Common myeloid progenitor, CD34-positive (primary cell): ENCODE measurements at regions not wholly inside any gene's neighbourhood (a gene's known extent, or its start where the extent isn't known, plus 50 kb on each side); places are given as distances from the start of the nearest gene placed in this dataset.

ENCODE experiments used
- CTCF ChIA-PET: fragments of 350-600 bp; sonication (Branson Sonifier 250); formaldehyde crosslinking; loops from one replicate; lab custom pipeline; 2021; ENCODE audit warnings: antibody characterized with exemption; lab: Charles Lee
- POLR2A ChIA-PET: fragments of 350-600 bp; sonication (Branson Sonifier 250); formaldehyde crosslinking; loops from one replicate; lab custom pipeline; 2021; ENCODE audit warnings: antibody characterized with exemption; lab: Charles Lee
- DNase-seq, 3 donors: peaks; one replicate each; pipeline versions ENCODE4 v3.0.0 to v3.0.0-alpha.2; 2013
- H3K27ac ChIP-seq, 2 experiments: 1 replicate in 1 of 2; 2 replicates in 1 of 2; pipeline ENCODE4 v1.7.0; 2013; ENCODE audit warnings: inconsistent platforms in 2 of 2, low read length in 2 of 2, mild to moderate bottlenecking in 2 of 2, low read depth in 1 of 2, moderate library complexity in 1 of 2; ENCODE audit not compliant: severe bottlenecking in 2 of 2, insufficient read depth in 1 of 2, poor library complexity in 1 of 2
- H3K27me3 ChIP-seq, 5 experiments: replicated peaks in 2 of 5; 1 replicate in 3 of 5; 2 replicates in 2 of 5; pipeline versions ENCODE4 v1.6.1 to v1.7.0; 2013; ENCODE audit warnings: low read length in 4 of 5, mild to moderate bottlenecking in 2 of 5, moderate library complexity in 2 of 5, inconsistent platforms in 1 of 5; ENCODE audit not compliant: insufficient read depth in 5 of 5, control insufficient read depth in 4 of 5
- H3K36me3 ChIP-seq, 4 experiments: 1 replicate in 2 of 4; 2 replicates in 2 of 4; pipeline versions ENCODE4 v1.6.1 to v1.7.0; 2013; ENCODE audit warnings: low read length in 3 of 4, control low read depth in 1 of 4, mild to moderate bottlenecking in 1 of 4; ENCODE audit not compliant: control insufficient read depth in 4 of 4, insufficient read depth in 4 of 4
- H3K4me1 ChIP-seq, 4 experiments: 1 replicate in 3 of 4; 2 replicates in 1 of 4; pipeline versions ENCODE4 v1.6.1 to v1.7.1; 2013; ENCODE audit warnings: low read length in 3 of 4, mild to moderate bottlenecking in 3 of 4, control low read depth in 1 of 4, inconsistent platforms in 1 of 4, moderate library complexity in 1 of 4; ENCODE audit not compliant: control insufficient read depth in 4 of 4, insufficient read depth in 4 of 4; ENCODE audit errors: control extremely low read depth in 1 of 4
- H3K4me3 ChIP-seq, 7 experiments: 1 replicate in 4 of 7; 2 replicates in 3 of 7; pipeline versions ENCODE4 v1.5.1 to v1.7.0; 2013; ENCODE audit warnings: mild to moderate bottlenecking in 7 of 7, low read length in 6 of 7, moderate library complexity in 6 of 7, inconsistent platforms in 2 of 7, low read depth in 2 of 7, control low read depth in 1 of 7; ENCODE audit not compliant: insufficient read depth in 4 of 7, control insufficient read depth in 1 of 7; ENCODE audit errors: extremely low read depth in 1 of 7
- H3K9me3 ChIP-seq, 5 experiments: 1 replicate in 4 of 5; 2 replicates in 1 of 5; pipeline versions ENCODE4 v1.6.1 to v1.7.1; 2013; ENCODE audit warnings: low read length in 4 of 5, mild to moderate bottlenecking in 2 of 5, inconsistent platforms in 1 of 5, low read depth in 1 of 5, moderate library complexity in 1 of 5; ENCODE audit not compliant: control insufficient read depth in 4 of 5, insufficient read depth in 2 of 5; ENCODE audit errors: control extremely low read depth in 1 of 5
- WGBS: methylation state at CpG from one replicate; pipeline ENCODE4 v1.1.5; 2013; ENCODE audit not compliant: insufficient coverage; 5-methylcytosine and 5-hydroxymethylcytosine counted together

GRCh38 chr10:90658791-90659190 is 199.0 kb downstream of the HTR7 start:
- ChIA-PET POLR2A (no interaction called here), CTCF (no interaction called here)
- Histone ChIP-seq H3K9me3 (peaks cover 0 to 3% (median 0%) of the 10 kb centered on the region in 5 experiments), H3K27ac (no peak overlapping the region), H3K4me1 (no peaks in the 10 kb centered on the region), H3K36me3 (no peaks in the 10 kb centered on the region), H3K4me3 (peak overlapping the region in 1 of 7 experiments; percentile 13), H3K27me3 (no peaks in the 10 kb centered on the region)
- 50% methylated on average over 1 of the region's 1 CpG for WGBS
- no peak for DNase-seq

- 69% methylated on average over 3 of the region's 8 CpGs for WGBS
- CTCF ChIA-PET = no interaction called here
Measured at GRCh38 chr10:90665905-90666662, 191.8 kb downstream of the HTR7 start.

GRCh38 chr10:90674461-90674860 is 183.4 kb downstream of the HTR7 start:
- DNase-seq = no peak
- H3K4me3 ChIP-seq = no peak overlapping the region
- no peak overlapping the region for H3K27ac ChIP-seq
- WGBS = no CpG with 5 or more reads among the region's 1 CpG
- H3K36me3 ChIP-seq = no peaks in the 10 kb centered on the region
- CTCF ChIA-PET = interaction anchor here (1.0 kb wide), 1 partner anchor 9 kb away, joined by 3 read pairs; no protein-coding TSS in a partner anchor
- H3K9me3 ChIP-seq = no peaks in the 10 kb centered on the region
- POLR2A ChIA-PET = no interaction called here
- peaks cover 0 to 3% (median 0%) of the 10 kb centered on the region in 5 experiments for H3K27me3 ChIP-seq
- H3K4me1 ChIP-seq = no peaks in the 10 kb centered on the region

More at GRCh38 chr10:90665905-90666662, 191.8 kb downstream of the HTR7 start:
- no peaks in the 10 kb centered on the region for H3K9me3 ChIP-seq
- H3K4me1 ChIP-seq = no peaks in the 10 kb centered on the region
- peaks cover 0 to 2% (median 0%) of the 10 kb centered on the region in 5 experiments for H3K27me3 ChIP-seq
- no peak for DNase-seq
- H3K4me3 ChIP-seq = no peak overlapping the region
- H3K27ac ChIP-seq = no peak overlapping the region
- POLR2A ChIA-PET = no interaction called here
- H3K36me3 ChIP-seq = no peaks in the 10 kb centered on the region

GRCh38 chr10:90674928-90675327 is 182.9 kb downstream of the HTR7 start:
- Histone ChIP-seq H3K4me1 (no peaks in the 10 kb centered on the region), H3K4me3 (no peak overlapping the region), H3K9me3 (no peaks in the 10 kb centered on the region), H3K27ac (no peak overlapping the region), H3K36me3 (no peaks in the 10 kb centered on the region), H3K27me3 (peaks cover 0 to 3% (median 0%) of the 10 kb centered on the region in 5 experiments)
- CTCF ChIA-PET = no interaction called here
- 87% methylated on average over 5 of the region's 5 CpGs for WGBS
- POLR2A ChIA-PET = no interaction called here
- no peak for DNase-seq

- Histone ChIP-seq H3K4me3 (no peak overlapping the region), H3K9me3 (no peaks in the 10 kb centered on the region), H3K36me3 (no peaks in the 10 kb centered on the region), H3K27ac (no peak overlapping the region), H3K27me3 (peaks cover 0 to 3% (median 0%) of the 10 kb centered on the region in 5 experiments), H3K4me1 (no peaks in the 10 kb centered on the region)
- ChIA-PET POLR2A (no interaction called here), CTCF (no interaction called here)
- no peak for DNase-seq
- WGBS = no CpG with 5 or more reads among the region's 2 CpGs
Measured at GRCh38 chr10:90675621-90676020, 182.2 kb downstream of the HTR7 start.
